ENCODE measurements at regions not wholly inside any gene's neighbourhood (a gene's known extent, or its start where the extent isn't known, plus 50 kb on each side); places are given as distances from the start of the nearest gene placed in this dataset.

GRCh38 chr22:45061332-45061731 lies 51.5 kb upstream of the PHF21B start:
- no peak overlapping the region for H3K4me3 ChIP-seq (ENCODE audit: low read depth, low read length)
- TF ChIP-seq CTCF (IDR thresholded peaks at IDR 0.05; ENCODE audit: low read depth, low read length) = no peak
- peaks cover 20% of the 10 kb centered on the region for H3K27me3 ChIP-seq (ENCODE audit: control insufficient read depth, insufficient read depth, low read length)
- H3K9me3 ChIP-seq (ENCODE audit: control insufficient read depth, insufficient read depth, low read length) = no peaks in the 10 kb centered on the region; the same call in 1 of the 2 replicates
- no peak for DNase-seq (ENCODE audit: low read depth, low spot score)
- H3K27ac ChIP-seq (ENCODE audit: low read depth, low read length) = no peak overlapping the region
- POLR2A ChIA-PET = no interaction called here
- CTCF ChIA-PET = no interaction called here

DNA sequence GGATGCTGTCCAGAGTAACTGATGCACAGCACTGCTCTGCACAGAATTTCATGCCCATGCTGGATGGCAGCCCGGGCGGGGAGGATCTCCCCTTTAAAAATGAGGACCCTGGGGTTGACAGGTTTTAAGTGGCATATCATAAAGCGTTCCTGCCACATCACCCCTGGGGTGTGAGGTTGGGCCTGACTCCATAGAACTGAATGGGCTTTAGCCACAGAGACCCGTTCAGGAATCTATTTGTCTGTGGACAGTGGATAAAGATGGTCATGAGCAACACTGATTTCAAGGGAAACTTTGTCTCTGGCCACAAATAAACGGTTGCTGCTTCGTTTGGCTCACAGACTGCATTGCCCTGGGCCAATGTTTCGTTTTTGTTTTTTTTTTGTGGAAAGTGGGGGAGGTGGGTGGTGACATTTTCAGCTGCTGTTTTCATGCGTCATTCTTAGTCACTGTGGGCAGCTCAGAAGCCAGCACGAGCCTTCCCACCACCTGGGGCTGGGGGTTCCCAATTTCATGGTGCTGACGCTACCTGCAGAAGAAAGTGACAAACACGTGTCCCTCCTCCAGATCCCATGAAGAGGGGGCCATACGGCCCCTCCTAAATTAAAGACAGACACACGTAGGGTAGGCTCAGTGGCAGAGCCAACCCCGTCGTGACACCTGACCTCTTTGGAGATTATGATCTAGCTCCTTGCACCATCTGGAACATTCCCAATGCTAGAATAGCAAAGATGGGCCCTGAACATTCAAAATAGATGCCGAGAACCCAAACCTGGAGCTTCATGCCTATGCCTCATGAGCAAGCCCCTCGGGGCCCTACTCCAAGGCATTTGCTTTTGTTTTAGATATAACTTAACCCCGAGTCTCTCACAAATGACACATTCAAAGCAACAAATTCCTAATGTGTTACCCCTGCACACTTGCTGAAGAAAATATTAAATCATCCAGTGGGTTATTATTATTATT lies 54.8 kb upstream of the PHF21B start:
- TF ChIP-seq CTCF (IDR thresholded peaks at IDR 0.05; ENCODE audit: low read depth, low read length) = no peak
- CTCF ChIA-PET = no interaction called here
- Histone ChIP-seq H3K4me3 (ENCODE audit: low read depth, low read length) (no peak overlapping the region), H3K27ac (ENCODE audit: low read depth, low read length) (peak overlapping the region; percentile 21), H3K27me3 (ENCODE audit: control insufficient read depth, insufficient read depth, low read length) (peaks cover 23% of the 10 kb centered on the region), H3K9me3 (ENCODE audit: control insufficient read depth, insufficient read depth, low read length) (peaks cover 3% of the 10 kb centered on the region)
- peak; percentile 26 for DNase-seq (ENCODE audit: low read depth, low spot score)
- POLR2A ChIA-PET = interaction anchor here (0.6 kb wide), 1 partner anchor 488 kb away, joined by 3 read pairs; no protein-coding TSS in a partner anchor

GRCh38 chr22:45065726-45066125 lies 55.9 kb upstream of the PHF21B start:
- no peak for TF ChIP-seq CTCF (IDR thresholded peaks at IDR 0.05; ENCODE audit: low read depth, low read length)
- ChIA-PET CTCF (no interaction called here), POLR2A (no interaction called here)
- Histone ChIP-seq H3K9me3 (ENCODE audit: control insufficient read depth, insufficient read depth, low read length) (peaks cover 3% of the 10 kb centered on the region), H3K27me3 (ENCODE audit: control insufficient read depth, insufficient read depth, low read length) (peaks cover 17% of the 10 kb centered on the region), H3K4me3 (ENCODE audit: low read depth, low read length) (no peak overlapping the region), H3K27ac (ENCODE audit: low read depth, low read length) (no peak overlapping the region)
- no peak for DNase-seq (ENCODE audit: low read depth, low spot score)

- peaks cover 11% of the 10 kb centered on the region for H3K27me3 ChIP-seq (ENCODE audit: control insufficient read depth, insufficient read depth, low read length)
- H3K4me3 ChIP-seq (ENCODE audit: low read depth, low read length) = no peak overlapping the region
- ChIA-PET POLR2A (no interaction called here), CTCF (no interaction called here)
- no peak overlapping the region for H3K27ac ChIP-seq (ENCODE audit: low read depth, low read length)
- peaks cover 3% of the 10 kb centered on the region for H3K9me3 ChIP-seq (ENCODE audit: control insufficient read depth, insufficient read depth, low read length)
- no peak for TF ChIP-seq CTCF (IDR thresholded peaks at IDR 0.05; ENCODE audit: low read depth, low read length)
- no peak for DNase-seq (ENCODE audit: low read depth, low spot score)
Measured at GRCh38 chr22:45067731-45068130, 57.9 kb upstream of the PHF21B start.

DNA sequence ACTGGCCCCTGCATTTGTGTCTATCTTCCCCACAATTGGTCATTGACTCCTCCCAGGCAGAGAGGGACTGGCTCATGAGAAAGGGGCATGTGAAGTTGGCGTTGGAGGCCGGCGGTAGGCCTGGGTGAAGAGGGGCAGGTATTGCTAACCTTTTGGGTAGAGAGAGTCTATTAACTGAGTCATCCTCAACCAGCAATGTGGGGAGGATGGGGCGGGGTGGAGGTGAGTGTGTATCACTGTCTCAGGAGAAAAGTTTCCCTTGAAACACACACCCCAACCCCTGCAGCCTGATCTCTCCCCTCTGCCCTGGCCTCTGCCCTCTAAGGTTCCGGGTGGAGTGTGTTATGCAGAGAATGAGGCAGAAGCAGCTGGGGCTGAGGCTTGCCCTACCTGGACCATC lies 60.1 kb upstream of the PHF21B start:
- Histone ChIP-seq H3K9me3 (ENCODE audit: control insufficient read depth, insufficient read depth, low read length) (peaks cover 3% of the 10 kb centered on the region), H3K27me3 (ENCODE audit: control insufficient read depth, insufficient read depth, low read length) (peaks cover 18% of the 10 kb centered on the region), H3K27ac (ENCODE audit: low read depth, low read length) (no peak overlapping the region), H3K4me3 (ENCODE audit: low read depth, low read length) (no peak overlapping the region)
- no peak for TF ChIP-seq CTCF (IDR thresholded peaks at IDR 0.05; ENCODE audit: low read depth, low read length)
- POLR2A ChIA-PET = no interaction called here
- no peak for DNase-seq (ENCODE audit: low read depth, low spot score)
- CTCF ChIA-PET = no interaction called here

Measured in AG04450 (cell line).